ENCODE measurements at regions not wholly inside any gene's neighbourhood (a gene's known extent, or its start where the extent isn't known, plus 50 kb on each side); places are given as distances from the start of the nearest gene placed in this dataset.

DNA sequence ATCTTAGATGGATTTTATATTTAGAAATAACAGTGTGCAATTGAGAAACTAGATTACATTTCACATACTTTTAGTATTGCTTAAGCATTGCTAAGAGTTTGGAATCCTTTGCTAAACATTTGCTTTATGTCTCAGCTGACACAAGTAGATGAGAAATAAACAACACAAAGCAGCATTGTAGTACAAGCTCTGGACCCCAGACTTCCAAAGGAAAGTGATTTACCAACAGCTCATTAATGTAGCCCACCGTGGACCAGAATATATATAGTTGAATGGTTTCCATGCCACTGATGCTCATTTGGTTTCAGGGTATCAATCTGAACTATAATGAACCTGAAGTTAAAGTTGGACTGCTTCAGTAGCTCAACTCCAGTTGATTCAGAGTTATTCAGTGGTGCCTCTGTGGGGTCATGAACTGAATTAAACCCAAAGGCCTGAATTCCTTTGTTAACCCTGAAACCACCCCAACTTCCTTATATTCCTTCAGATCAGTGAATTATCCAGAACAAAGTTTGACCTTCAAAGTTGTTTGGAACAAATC is 132.1 kb upstream of the NEIL3 start:
- TF ChIP-seq CTCF (IDR thresholded peaks at IDR 0.05) = no peak
- no peak for TF ChIP-seq EP300 (IDR thresholded peaks at IDR 0.05)
- TF ChIP-seq POLR2A (IDR thresholded peaks at IDR 0.05) = no peak
- peak; percentile 6 to 31 (median 25) for TF ChIP-seq POLR2AphosphoS5 (IDR thresholded peaks at IDR 0.05)
